ENCODE measurements at regions not wholly inside any gene's neighbourhood (a gene's known extent, or its start where the extent isn't known, plus 50 kb on each side); places are given as distances from the start of the nearest gene placed in this dataset.

DNA sequence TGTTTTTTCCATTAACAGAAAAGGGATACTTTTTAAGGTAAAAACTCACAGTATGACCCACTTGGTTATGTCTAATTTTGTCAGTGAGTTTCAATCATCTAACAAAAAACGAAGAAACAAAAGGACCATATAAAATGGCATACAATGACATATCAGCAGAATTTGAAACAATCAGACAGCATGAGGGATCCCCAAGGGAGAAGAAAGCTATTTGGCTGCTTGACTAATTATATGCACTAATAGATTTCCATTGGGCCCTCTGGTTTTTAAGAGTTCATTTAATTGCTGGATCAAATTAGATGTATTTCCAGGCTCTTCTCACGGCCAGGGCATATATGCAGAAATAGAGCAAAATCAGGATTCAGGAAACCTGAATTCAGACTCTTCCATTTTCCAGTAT lies 376.4 kb upstream of the GBE1 start:
- H3K27me3 Mint-ChIP-seq (ENCODE audit: insufficient read depth, low read depth, poor library complexity), result no peaks in the 10 kb centered on the region
- Histone ChIP-seq H3K9me2 (ENCODE audit: insufficient read depth) (no peaks in the 10 kb centered on the region), H4K20me1 (replicated peaks; ENCODE audit: insufficient read depth) (no peaks in the 10 kb centered on the region), H3K4me2 (no peak overlapping the region), H3K79me2 (replicated peaks; ENCODE audit: insufficient read depth) (no peaks in the 10 kb centered on the region), H3K27me3 (ENCODE audit: insufficient read depth) (no peaks in the 10 kb centered on the region), H3K4me1 (ENCODE audit: insufficient read depth) (no peaks in the 10 kb centered on the region), H3K4me3 (no peak overlapping the region), H3K27ac (ENCODE audit: low read depth) (no peak overlapping the region), H2AFZ (no peak overlapping the region), H3F3A (replicated peaks; ENCODE audit: low read depth) (no peaks in the 10 kb centered on the region), H3K36me3 (ENCODE audit: insufficient read depth) (no peaks in the 10 kb centered on the region)
- H3K36me3 Mint-ChIP-seq (ENCODE audit: low read depth), result peaks cover 4% of the 10 kb centered on the region; the same call in 2 of the 3 replicates
- H3K4me1 Mint-ChIP-seq, result no peaks in the 10 kb centered on the region
- no peak overlapping the region for H3K27ac Mint-ChIP-seq
- ATAC-seq (no peak), DNase-seq (ENCODE audit: low spot score) (no peak)
- H3K4me3 Mint-ChIP-seq, result no peak overlapping the region
- 0 out of 3 replicates have a peak, but pooled peaks cover 4% of the 10 kb centered on the region for H3K9me3 Mint-ChIP-seq
- TF ChIP-seq, protein P1, sequence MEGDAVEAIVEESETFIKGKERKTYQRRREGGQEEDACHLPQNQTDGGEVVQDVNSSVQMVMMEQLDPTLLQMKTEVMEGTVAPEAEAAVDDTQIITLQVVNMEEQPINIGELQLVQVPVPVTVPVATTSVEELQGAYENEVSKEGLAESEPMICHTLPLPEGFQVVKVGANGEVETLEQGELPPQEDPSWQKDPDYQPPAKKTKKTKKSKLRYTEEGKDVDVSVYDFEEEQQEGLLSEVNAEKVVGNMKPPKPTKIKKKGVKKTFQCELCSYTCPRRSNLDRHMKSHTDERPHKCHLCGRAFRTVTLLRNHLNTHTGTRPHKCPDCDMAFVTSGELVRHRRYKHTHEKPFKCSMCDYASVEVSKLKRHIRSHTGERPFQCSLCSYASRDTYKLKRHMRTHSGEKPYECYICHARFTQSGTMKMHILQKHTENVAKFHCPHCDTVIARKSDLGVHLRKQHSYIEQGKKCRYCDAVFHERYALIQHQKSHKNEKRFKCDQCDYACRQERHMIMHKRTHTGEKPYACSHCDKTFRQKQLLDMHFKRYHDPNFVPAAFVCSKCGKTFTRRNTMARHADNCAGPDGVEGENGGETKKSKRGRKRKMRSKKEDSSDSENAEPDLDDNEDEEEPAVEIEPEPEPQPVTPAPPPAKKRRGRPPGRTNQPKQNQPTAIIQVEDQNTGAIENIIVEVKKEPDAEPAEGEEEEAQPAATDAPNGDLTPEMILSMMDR (conservative IDR thresholded peaks at IDR 0.05; ENCODE audit: low read depth in 2 of 2), result no peak
- TF ChIP-seq, protein P2, sequence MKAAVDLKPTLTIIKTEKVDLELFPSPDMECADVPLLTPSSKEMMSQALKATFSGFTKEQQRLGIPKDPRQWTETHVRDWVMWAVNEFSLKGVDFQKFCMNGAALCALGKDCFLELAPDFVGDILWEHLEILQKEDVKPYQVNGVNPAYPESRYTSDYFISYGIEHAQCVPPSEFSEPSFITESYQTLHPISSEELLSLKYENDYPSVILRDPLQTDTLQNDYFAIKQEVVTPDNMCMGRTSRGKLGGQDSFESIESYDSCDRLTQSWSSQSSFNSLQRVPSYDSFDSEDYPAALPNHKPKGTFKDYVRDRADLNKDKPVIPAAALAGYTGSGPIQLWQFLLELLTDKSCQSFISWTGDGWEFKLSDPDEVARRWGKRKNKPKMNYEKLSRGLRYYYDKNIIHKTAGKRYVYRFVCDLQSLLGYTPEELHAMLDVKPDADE (IDR thresholded peaks at IDR 0.05), result no peak
- no peak for TF ChIP-seq EZH2 (IDR thresholded peaks at IDR 0.05; ENCODE audit: low read depth, unreplicated experiment)

DNA sequence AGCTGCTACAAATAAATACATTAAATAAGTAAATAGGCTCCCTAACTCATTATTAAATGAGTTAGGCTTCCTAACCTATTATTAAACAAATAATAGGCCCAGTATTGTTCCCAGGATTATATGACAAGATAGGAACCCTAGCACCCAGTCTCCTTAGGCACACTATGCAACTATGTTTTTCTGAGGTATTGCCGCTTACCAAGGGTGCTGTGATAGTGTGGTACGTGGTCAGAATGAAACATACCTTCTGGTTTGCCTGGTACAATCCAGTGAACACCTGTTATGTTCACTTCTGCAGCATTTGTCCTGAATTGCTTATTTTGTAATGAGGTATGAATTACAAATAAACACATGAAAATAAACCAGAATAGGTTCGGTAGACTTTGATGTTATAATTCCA lies 375.6 kb upstream of the GBE1 start:
- no peak overlapping the region for H3K4me3 ChIP-seq
- no peak for TF ChIP-seq EZH2 (IDR thresholded peaks at IDR 0.05; ENCODE audit: low read depth, unreplicated experiment)
- no peak for TF ChIP-seq ZNF331 (CRISPR knock-in tag; IDR thresholded peaks at IDR 0.05; ENCODE audit: low read depth)
- TF ChIP-seq, protein P3, sequence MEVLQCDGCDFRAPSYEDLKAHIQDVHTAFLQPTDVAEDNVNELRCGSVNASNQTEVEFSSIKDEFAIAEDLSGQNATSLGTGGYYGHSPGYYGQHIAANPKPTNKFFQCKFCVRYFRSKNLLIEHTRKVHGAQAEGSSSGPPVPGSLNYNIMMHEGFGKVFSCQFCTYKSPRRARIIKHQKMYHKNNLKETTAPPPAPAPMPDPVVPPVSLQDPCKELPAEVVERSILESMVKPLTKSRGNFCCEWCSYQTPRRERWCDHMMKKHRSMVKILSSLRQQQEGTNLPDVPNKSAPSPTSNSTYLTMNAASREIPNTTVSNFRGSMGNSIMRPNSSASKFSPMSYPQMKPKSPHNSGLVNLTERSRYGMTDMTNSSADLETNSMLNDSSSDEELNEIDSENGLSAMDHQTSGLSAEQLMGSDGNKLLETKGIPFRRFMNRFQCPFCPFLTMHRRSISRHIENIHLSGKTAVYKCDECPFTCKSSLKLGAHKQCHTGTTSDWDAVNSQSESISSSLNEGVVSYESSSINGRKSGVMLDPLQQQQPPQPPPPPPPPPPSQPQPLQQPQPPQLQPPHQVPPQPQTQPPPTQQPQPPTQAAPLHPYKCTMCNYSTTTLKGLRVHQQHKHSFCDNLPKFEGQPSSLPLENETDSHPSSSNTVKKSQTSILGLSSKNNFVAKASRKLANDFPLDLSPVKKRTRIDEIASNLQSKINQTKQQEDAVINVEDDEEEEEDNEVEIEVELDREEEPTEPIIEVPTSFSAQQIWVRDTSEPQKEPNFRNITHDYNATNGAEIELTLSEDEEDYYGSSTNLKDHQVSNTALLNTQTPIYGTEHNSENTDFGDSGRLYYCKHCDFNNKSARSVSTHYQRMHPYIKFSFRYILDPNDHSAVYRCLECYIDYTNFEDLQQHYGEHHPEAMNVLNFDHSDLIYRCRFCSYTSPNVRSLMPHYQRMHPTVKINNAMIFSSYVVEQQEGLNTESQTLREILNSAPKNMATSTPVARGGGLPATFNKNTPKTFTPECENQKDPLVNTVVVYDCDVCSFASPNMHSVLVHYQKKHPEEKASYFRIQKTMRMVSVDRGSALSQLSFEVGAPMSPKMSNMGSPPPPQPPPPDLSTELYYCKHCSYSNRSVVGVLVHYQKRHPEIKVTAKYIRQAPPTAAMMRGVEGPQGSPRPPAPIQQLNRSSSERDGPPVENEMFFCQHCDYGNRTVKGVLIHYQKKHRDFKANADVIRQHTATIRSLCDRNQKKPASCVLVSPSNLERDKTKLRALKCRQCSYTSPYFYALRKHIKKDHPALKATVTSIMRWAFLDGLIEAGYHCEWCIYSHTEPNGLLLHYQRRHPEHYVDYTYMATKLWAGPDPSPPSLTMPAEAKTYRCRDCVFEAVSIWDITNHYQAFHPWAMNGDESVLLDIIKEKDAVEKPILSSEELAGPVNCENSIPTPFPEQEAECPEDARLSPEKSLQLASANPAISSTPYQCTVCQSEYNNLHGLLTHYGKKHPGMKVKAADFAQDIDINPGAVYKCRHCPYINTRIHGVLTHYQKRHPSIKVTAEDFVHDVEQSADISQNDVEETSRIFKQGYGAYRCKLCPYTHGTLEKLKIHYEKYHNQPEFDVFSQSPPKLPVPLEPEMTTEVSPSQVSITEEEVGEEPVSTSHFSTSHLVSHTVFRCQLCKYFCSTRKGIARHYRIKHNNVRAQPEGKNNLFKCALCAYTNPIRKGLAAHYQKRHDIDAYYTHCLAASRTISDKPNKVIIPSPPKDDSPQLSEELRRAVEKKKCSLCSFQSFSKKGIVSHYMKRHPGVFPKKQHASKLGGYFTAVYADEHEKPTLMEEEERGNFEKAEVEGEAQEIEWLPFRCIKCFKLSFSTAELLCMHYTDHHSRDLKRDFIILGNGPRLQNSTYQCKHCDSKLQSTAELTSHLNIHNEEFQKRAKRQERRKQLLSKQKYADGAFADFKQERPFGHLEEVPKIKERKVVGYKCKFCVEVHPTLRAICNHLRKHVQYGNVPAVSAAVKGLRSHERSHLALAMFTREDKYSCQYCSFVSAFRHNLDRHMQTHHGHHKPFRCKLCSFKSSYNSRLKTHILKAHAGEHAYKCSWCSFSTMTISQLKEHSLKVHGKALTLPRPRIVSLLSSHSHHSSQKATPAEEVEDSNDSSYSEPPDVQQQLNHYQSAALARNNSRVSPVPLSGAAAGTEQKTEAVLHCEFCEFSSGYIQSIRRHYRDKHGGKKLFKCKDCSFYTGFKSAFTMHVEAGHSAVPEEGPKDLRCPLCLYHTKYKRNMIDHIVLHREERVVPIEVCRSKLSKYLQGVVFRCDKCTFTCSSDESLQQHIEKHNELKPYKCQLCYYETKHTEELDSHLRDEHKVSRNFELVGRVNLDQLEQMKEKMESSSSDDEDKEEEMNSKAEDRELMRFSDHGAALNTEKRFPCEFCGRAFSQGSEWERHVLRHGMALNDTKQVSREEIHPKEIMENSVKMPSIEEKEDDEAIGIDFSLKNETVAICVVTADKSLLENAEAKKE (CRISPR knock-in tag; IDR thresholded peaks at IDR 0.05), result no peak
- no peak for TF ChIP-seq JUNB (IDR thresholded peaks at IDR 0.05; ENCODE audit: unreplicated experiment)
- TF ChIP-seq STAT1 (IDR thresholded peaks at IDR 0.05; ENCODE audit: unreplicated experiment), result no peak
- TF ChIP-seq, protein P2 (IDR thresholded peaks at IDR 0.05), result no peak
- TF ChIP-seq ZNF114 (CRISPR knock-in tag; IDR thresholded peaks at IDR 0.05), result no peak

More for the DNA sequence above, 375.6 kb upstream of the GBE1 start:
- no peaks in the 10 kb centered on the region for H3K79me2 ChIP-seq (replicated peaks; ENCODE audit: insufficient read depth)
- peaks cover 4% of the 10 kb centered on the region; the same call in 2 of the 3 replicates for H3K36me3 Mint-ChIP-seq (ENCODE audit: low read depth)
- H3K36me3 ChIP-seq (ENCODE audit: insufficient read depth), result no peaks in the 10 kb centered on the region
- 0 out of 3 replicates have a peak, but pooled peaks cover 4% of the 10 kb centered on the region for H3K9me3 Mint-ChIP-seq
- H3K4me3 Mint-ChIP-seq, result no peak overlapping the region
- no peaks in the 10 kb centered on the region for H3K27me3 Mint-ChIP-seq (ENCODE audit: insufficient read depth, low read depth, poor library complexity)
- H3K4me1 ChIP-seq (ENCODE audit: insufficient read depth), result no peaks in the 10 kb centered on the region
- H3K4me1 Mint-ChIP-seq, result no peaks in the 10 kb centered on the region
- no peak overlapping the region for H3K27ac Mint-ChIP-seq
- H2AFZ ChIP-seq, result no peak overlapping the region
- no peak overlapping the region for H3K4me2 ChIP-seq
- ATAC-seq, result no peak
- no peak for DNase-seq (ENCODE audit: low spot score)
- H3K27me3 ChIP-seq (ENCODE audit: insufficient read depth), result no peaks in the 10 kb centered on the region
- H4K20me1 ChIP-seq (replicated peaks; ENCODE audit: insufficient read depth), result no peaks in the 10 kb centered on the region
- H3F3A ChIP-seq (replicated peaks; ENCODE audit: low read depth), result no peaks in the 10 kb centered on the region
- no peaks in the 10 kb centered on the region for H3K9me2 ChIP-seq (ENCODE audit: insufficient read depth)
- no peak overlapping the region for H3K27ac ChIP-seq (ENCODE audit: low read depth)
